ENCODE measurements at regions not wholly inside any gene's neighbourhood (a gene's known extent, or its start where the extent isn't known, plus 50 kb on each side); places are given as distances from the start of the nearest gene placed in this dataset.

- no peak for TF ChIP-seq POLR2AphosphoS5 (IDR thresholded peaks at IDR 0.05)
- TF ChIP-seq CTCF (IDR thresholded peaks at IDR 0.05) = no peak
These were observed 118.3 kb upstream of the TMTC1 start for GRCh38 chr12:29902043-29902442.

Data from gastroesophageal sphincter (tissue), 3 donors.